NB4 (cell line): ENCODE measurements at regions not wholly inside any gene's neighbourhood (a gene's known extent, or its start where the extent isn't known, plus 50 kb on each side); places are given as distances from the start of the nearest gene placed in this dataset.

Source experiments
- MYC ChIP-seq: IDR thresholded peaks from 2 replicates; pipeline ENCODE4 v1.6.1; 2011; ENCODE audit warnings: low read depth, low read length
- POLR2A ChIP-seq: IDR thresholded peaks from 2 replicates; pipeline ENCODE4 v1.6.1; 2011; ENCODE audit warnings: mild to moderate bottlenecking; ENCODE audit not compliant: insufficient read length; ENCODE audit errors: extremely low read depth
- TF ChIP-seq, protein P1 (sequence below): IDR thresholded peaks from one replicate; pipeline ENCODE4 v1.5.1; 2012; ENCODE audit warnings: low read depth, low read length
- TF ChIP-seq, protein P2 (sequence below): IDR thresholded peaks from 2 replicates; pipeline ENCODE4 v1.6.1; 2011; ENCODE audit warnings: low read depth, low read length

DNA sequence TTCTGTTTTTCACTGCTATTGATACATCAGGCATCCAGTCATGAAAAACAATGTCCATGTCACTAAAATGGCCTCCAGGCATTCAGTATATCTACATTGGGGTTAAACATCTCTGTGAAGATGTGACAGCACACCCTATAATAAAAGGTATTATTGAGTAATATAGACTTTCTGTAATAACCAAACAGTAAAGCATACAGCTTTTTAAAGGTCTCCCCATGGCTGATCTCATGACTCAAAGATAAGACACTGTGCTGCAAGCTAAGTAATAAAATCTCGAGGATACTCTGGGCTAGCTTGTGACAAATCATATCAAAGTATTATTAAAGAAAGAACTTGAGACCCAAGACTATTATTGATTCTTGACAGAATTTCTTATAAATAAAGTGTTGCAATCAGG is 613.1 kb upstream of the PKN2 start:
- TF ChIP-seq POLR2A: no peak
- TF ChIP-seq, protein P1, sequence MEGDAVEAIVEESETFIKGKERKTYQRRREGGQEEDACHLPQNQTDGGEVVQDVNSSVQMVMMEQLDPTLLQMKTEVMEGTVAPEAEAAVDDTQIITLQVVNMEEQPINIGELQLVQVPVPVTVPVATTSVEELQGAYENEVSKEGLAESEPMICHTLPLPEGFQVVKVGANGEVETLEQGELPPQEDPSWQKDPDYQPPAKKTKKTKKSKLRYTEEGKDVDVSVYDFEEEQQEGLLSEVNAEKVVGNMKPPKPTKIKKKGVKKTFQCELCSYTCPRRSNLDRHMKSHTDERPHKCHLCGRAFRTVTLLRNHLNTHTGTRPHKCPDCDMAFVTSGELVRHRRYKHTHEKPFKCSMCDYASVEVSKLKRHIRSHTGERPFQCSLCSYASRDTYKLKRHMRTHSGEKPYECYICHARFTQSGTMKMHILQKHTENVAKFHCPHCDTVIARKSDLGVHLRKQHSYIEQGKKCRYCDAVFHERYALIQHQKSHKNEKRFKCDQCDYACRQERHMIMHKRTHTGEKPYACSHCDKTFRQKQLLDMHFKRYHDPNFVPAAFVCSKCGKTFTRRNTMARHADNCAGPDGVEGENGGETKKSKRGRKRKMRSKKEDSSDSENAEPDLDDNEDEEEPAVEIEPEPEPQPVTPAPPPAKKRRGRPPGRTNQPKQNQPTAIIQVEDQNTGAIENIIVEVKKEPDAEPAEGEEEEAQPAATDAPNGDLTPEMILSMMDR: no peak
- TF ChIP-seq, protein P2, sequence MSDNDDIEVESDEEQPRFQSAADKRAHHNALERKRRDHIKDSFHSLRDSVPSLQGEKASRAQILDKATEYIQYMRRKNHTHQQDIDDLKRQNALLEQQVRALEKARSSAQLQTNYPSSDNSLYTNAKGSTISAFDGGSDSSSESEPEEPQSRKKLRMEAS: no peak
- TF ChIP-seq MYC: no peak
